Thyroid gland (tissue), 4 donors: ENCODE measurements at regions not wholly inside any gene's neighbourhood (a gene's known extent, or its start where the extent isn't known, plus 50 kb on each side); places are given as distances from the start of the nearest gene placed in this dataset.

Source experiments
- CTCF ChIP-seq, 6 experiments: fragments of 200-600 bp in 3 of 6; fragments of 450-650 bp in 3 of 6; sonication (generic) in 3 of 6; IDR thresholded peaks; one replicate each; pipeline ENCODE4 v1.5.1; 2016 to 2019; ENCODE audit warnings: antibody characterized with exemption in 6 of 6, mild to moderate bottlenecking in 2 of 6, inconsistent platforms in 1 of 6, moderate library complexity in 1 of 6
- POLR2A ChIP-seq, 2 donors: fragments of 450-650 bp; IDR thresholded peaks; one replicate each; pipeline ENCODE4 v1.6.1; 2017; ENCODE audit warnings: antibody characterized with exemption in 2 of 2, mild to moderate bottlenecking in 2 of 2, moderate library complexity in 1 of 2

- no peak for TF ChIP-seq CTCF (IDR thresholded peaks at IDR 0.05)
- no peak for TF ChIP-seq POLR2A (IDR thresholded peaks at IDR 0.05)
These were observed 491.9 kb upstream of the ROBO1 start for GRCh38 chr3:80259736-80260135.
